ENCODE measurements at regions not wholly inside any gene's neighbourhood (a gene's known extent, or its start where the extent isn't known, plus 50 kb on each side); places are given as distances from the start of the nearest gene placed in this dataset.
"Not testable (repeated sequence)": the region's sequence is repeated elsewhere in the genome, so short reads cannot be mapped to it uniquely, and the experiment has no call there.

- TF ChIP-seq EZH2 (IDR thresholded peaks at IDR 0.05; ENCODE audit: borderline replicate concordance, low read depth, low read length, severe bottlenecking) (no peak), CTCF (IDR thresholded peaks at IDR 0.05; ENCODE audit: borderline replicate concordance, extremely low read depth, low read length, poor library complexity, severe bottlenecking) (no peak)
- no peak for DNase-seq
- Histone ChIP-seq H3K4me2 (ENCODE audit: insufficient read depth, low read length) (no peak overlapping the region), H3K27ac (ENCODE audit: low read length) (no peak overlapping the region), H3K79me2 (ENCODE audit: insufficient read depth, low read length) (no peaks in the 10 kb centered on the region), H3K4me3 (ENCODE audit: low read depth in 1 of 2, low read length in 2 of 2) (no peak overlapping the region), H3K36me3 (ENCODE audit: insufficient read depth, low read length) (no peaks in the 10 kb centered on the region), H2AFZ (ENCODE audit: low read depth, low read length) (no peak overlapping the region), H4K20me1 (ENCODE audit: insufficient read depth, low read length) (no peaks in the 10 kb centered on the region), H3K9ac (ENCODE audit: low read depth, low read length) (no peak overlapping the region), H3K9me3 (ENCODE audit: insufficient read depth, low read length, severe bottlenecking) (no peaks in the 10 kb centered on the region), H3K4me1 (ENCODE audit: insufficient read depth, low read length) (no peaks in the 10 kb centered on the region), H3K27me3 (ENCODE audit: insufficient read depth, low read length, poor library complexity) (no peaks in the 10 kb centered on the region)
- ATAC-seq (ENCODE audit: insufficient read depth, low read depth), result no peak
These were observed 708.9 kb downstream of the NTRK3 start for GRCh38 chr15:87547470-87548181.

GRCh38 chr15:87538327-87538834, 718.2 kb downstream of the NTRK3 start:
- ATAC-seq (ENCODE audit: insufficient read depth, low read depth) (no peak), DNase-seq (no peak)
- Histone ChIP-seq H2AFZ (ENCODE audit: low read depth, low read length) (no peak overlapping the region), H3K9me3 (ENCODE audit: insufficient read depth, low read length, severe bottlenecking) (no peaks in the 10 kb centered on the region), H3K27ac (ENCODE audit: low read length) (no peak overlapping the region), H3K4me3 (ENCODE audit: low read depth in 1 of 2, low read length in 2 of 2) (no peak overlapping the region), H3K36me3 (ENCODE audit: insufficient read depth, low read length) (no peaks in the 10 kb centered on the region), H3K9ac (ENCODE audit: low read depth, low read length) (no peak overlapping the region), H3K79me2 (ENCODE audit: insufficient read depth, low read length) (no peaks in the 10 kb centered on the region), H3K4me2 (ENCODE audit: insufficient read depth, low read length) (no peak overlapping the region), H3K27me3 (ENCODE audit: insufficient read depth, low read length, poor library complexity) (no peaks in the 10 kb centered on the region), H3K4me1 (ENCODE audit: insufficient read depth, low read length) (no peaks in the 10 kb centered on the region), H4K20me1 (ENCODE audit: insufficient read depth, low read length) (no peaks in the 10 kb centered on the region)
- TF ChIP-seq EZH2 (IDR thresholded peaks at IDR 0.05; ENCODE audit: borderline replicate concordance, low read depth, low read length, severe bottlenecking) (no peak), CTCF (IDR thresholded peaks at IDR 0.05; ENCODE audit: borderline replicate concordance, extremely low read depth, low read length, poor library complexity, severe bottlenecking) (no peak)

- TF ChIP-seq EZH2 (IDR thresholded peaks at IDR 0.05; ENCODE audit: borderline replicate concordance, low read depth, low read length, severe bottlenecking) (no peak), CTCF (IDR thresholded peaks at IDR 0.05; ENCODE audit: borderline replicate concordance, extremely low read depth, low read length, poor library complexity, severe bottlenecking) (no peak)
- ATAC-seq (ENCODE audit: insufficient read depth, low read depth) (no peak), DNase-seq (no peak)
- H4K20me1 ChIP-seq (ENCODE audit: insufficient read depth, low read length), result no peaks in the 10 kb centered on the region
- no peak overlapping the region for H3K4me2 ChIP-seq (ENCODE audit: insufficient read depth, low read length)
- no peak overlapping the region for H3K27ac ChIP-seq (ENCODE audit: low read length)
- no peaks in the 10 kb centered on the region for H3K79me2 ChIP-seq (ENCODE audit: insufficient read depth, low read length)
- H2AFZ ChIP-seq (ENCODE audit: low read depth, low read length), result no peak overlapping the region
- H3K36me3 ChIP-seq (ENCODE audit: insufficient read depth, low read length), result no peaks in the 10 kb centered on the region
- no peaks in the 10 kb centered on the region for H3K4me1 ChIP-seq (ENCODE audit: insufficient read depth, low read length)
- H3K9ac ChIP-seq (ENCODE audit: low read depth, low read length), result no peak overlapping the region
- H3K4me3 ChIP-seq (ENCODE audit: low read depth in 1 of 2, low read length in 2 of 2), result no peak overlapping the region
- no peaks in the 10 kb centered on the region for H3K27me3 ChIP-seq (ENCODE audit: insufficient read depth, low read length, poor library complexity)
- H3K9me3 ChIP-seq (ENCODE audit: insufficient read depth, low read length, severe bottlenecking), result no peaks in the 10 kb centered on the region
These were observed 719.2 kb downstream of the NTRK3 start for GRCh38 chr15:87537295-87537694.

GRCh38 chr15:87533637-87534036, 722.9 kb downstream of the NTRK3 start:
- not testable (repeated sequence) for H3K4me3 ChIP-seq (ENCODE audit: low read depth in 1 of 2, low read length in 2 of 2); H2AFZ ChIP-seq (ENCODE audit: low read depth, low read length); H3K4me1 ChIP-seq (ENCODE audit: insufficient read depth, low read length); H3K9ac ChIP-seq (ENCODE audit: low read depth, low read length); H3K36me3 ChIP-seq (ENCODE audit: insufficient read depth, low read length); H3K27me3 ChIP-seq (ENCODE audit: insufficient read depth, low read length, poor library complexity); H4K20me1 ChIP-seq (ENCODE audit: insufficient read depth, low read length); H3K79me2 ChIP-seq (ENCODE audit: insufficient read depth, low read length); H3K27ac ChIP-seq (ENCODE audit: low read length); H3K9me3 ChIP-seq (ENCODE audit: insufficient read depth, low read length, severe bottlenecking); DNase-seq; H3K4me2 ChIP-seq (ENCODE audit: insufficient read depth, low read length); ATAC-seq (ENCODE audit: insufficient read depth, low read depth)
